ENCODE measurements at regions not wholly inside any gene's neighbourhood (a gene's known extent, or its start where the extent isn't known, plus 50 kb on each side); places are given as distances from the start of the nearest gene placed in this dataset.
A peak's percentile ranks its signal among the peaks of the same experiment; 100 is the strongest.

DNA sequence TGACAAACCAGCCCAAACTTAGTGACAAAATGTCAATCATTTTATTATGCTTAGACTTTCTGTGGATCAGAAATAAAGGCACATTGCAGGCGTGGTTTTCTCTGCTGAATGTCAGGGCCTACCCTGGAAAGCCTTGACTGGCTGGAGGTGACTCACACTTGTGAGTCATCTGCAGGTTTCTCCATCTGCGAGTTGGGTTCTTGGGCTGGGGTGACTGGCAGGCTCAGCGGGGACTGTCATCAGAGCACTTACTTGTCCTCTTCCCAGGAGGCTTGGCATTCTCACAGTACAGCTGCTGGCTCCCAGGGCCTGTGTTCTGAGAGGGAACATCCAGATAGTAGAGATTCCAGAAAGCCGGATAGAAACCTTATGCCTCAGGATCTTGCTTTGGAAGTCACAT, 153.8 kb upstream of the AGA start:
- Histone ChIP-seq H3K4me3 (no peak overlapping the region), H3K36me3 (replicated peaks in 1 of 2; ENCODE audit: insufficient read depth in 1 of 2, low read depth in 2 of 2) (no peaks in the 10 kb centered on the region), H3K4me1 (peaks cover 4% of the 10 kb centered on the region), H3K27me3 (no peaks in the 10 kb centered on the region), H3K9me3 (no peaks in the 10 kb centered on the region), H3K27ac (peak overlapping the region in 1 of 4 donors; percentile 32)
- intact Hi-C loops (cut with DNase I) = no loop called here
- ATAC-seq (peak; percentile 88), DNase-seq (peak; percentile 15 to 89 (median 47))
- no peak for TF ChIP-seq POLR2A (IDR thresholded peaks at IDR 0.05)
- TF ChIP-seq, protein P1, sequence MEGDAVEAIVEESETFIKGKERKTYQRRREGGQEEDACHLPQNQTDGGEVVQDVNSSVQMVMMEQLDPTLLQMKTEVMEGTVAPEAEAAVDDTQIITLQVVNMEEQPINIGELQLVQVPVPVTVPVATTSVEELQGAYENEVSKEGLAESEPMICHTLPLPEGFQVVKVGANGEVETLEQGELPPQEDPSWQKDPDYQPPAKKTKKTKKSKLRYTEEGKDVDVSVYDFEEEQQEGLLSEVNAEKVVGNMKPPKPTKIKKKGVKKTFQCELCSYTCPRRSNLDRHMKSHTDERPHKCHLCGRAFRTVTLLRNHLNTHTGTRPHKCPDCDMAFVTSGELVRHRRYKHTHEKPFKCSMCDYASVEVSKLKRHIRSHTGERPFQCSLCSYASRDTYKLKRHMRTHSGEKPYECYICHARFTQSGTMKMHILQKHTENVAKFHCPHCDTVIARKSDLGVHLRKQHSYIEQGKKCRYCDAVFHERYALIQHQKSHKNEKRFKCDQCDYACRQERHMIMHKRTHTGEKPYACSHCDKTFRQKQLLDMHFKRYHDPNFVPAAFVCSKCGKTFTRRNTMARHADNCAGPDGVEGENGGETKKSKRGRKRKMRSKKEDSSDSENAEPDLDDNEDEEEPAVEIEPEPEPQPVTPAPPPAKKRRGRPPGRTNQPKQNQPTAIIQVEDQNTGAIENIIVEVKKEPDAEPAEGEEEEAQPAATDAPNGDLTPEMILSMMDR (IDR thresholded peaks at IDR 0.05) = no peak
- WGBS, 2 donors = 33 to 69% methylated on average over 4 of the region's 4 CpGs

- TF ChIP-seq, protein P1 (IDR thresholded peaks at IDR 0.05) = no peak
- TF ChIP-seq POLR2A (IDR thresholded peaks at IDR 0.05) = no peak
- Histone ChIP-seq H3K4me3 (no peak overlapping the region), H3K27ac (no peak overlapping the region), H3K9me3 (no peaks in the 10 kb centered on the region), H3K36me3 (replicated peaks in 1 of 2; ENCODE audit: insufficient read depth in 1 of 2, low read depth in 2 of 2) (no peaks in the 10 kb centered on the region), H3K27me3 (no peaks in the 10 kb centered on the region), H3K4me1 (peaks cover 4% of the 10 kb centered on the region)
- DNase-seq = no peak
- intact Hi-C loops (cut with DNase I) = no loop called here
- WGBS, 2 donors = 90 to 91% methylated on average over 7 of the region's 7 CpGs
- ATAC-seq = no peak
These were observed 154.8 kb upstream of the AGA start for GRCh38 chr4:177596991-177597390.

GRCh38 chr4:177605252-177605651, 163.0 kb upstream of the AGA start:
- 27 to 36% methylated on average over 1 of the region's 1 CpG for WGBS, 2 donors

DNA sequence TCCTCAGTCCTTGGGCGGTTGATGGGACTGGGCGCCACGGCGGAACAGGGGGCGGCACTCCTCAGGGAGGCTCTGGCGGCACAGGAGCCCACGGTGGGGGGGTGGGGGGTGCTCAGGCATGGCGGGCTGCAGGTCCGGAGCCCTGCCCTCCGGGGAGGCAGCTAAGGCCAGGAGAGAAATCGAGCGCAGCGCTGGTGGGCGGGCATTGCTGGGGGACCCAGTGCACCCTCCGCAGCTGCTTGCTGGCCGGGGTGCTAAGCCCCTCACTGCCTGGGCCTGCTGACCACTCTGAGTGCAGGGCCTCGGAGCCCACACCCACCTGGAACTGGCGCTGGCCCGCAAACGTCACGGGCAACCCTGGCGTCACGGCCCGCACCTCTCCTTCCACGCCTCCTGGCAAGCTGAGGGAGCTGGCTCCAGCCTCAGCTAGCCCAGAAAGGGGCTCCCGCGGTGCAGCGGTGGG, 164.9 kb upstream of the AGA start:
- no peaks in the 10 kb centered on the region for H3K27me3 ChIP-seq
- intact Hi-C loops (cut with DNase I) = no loop called here
- no peaks in the 10 kb centered on the region for H3K36me3 ChIP-seq (replicated peaks in 1 of 2; ENCODE audit: insufficient read depth in 1 of 2, low read depth in 2 of 2)
- H3K4me3 ChIP-seq = no peak overlapping the region
- WGBS, 2 donors = 96 to 97% methylated on average over 20 to 22 of the region's 28 CpGs
- peaks cover 7% of the 10 kb centered on the region for H3K4me1 ChIP-seq
- TF ChIP-seq POLR2A (IDR thresholded peaks at IDR 0.05) = no peak
- TF ChIP-seq, protein P1 (IDR thresholded peaks at IDR 0.05) = no peak
- DNase-seq (no peak), ATAC-seq (no peak)
- H3K27ac ChIP-seq = no peak overlapping the region
- H3K9me3 ChIP-seq = no peaks in the 10 kb centered on the region

More at GRCh38 chr4:177605252-177605651, 163.0 kb upstream of the AGA start:
- Histone ChIP-seq H3K4me1 (no peaks in the 10 kb centered on the region), H3K36me3 (replicated peaks in 1 of 2; ENCODE audit: insufficient read depth in 1 of 2, low read depth in 2 of 2) (no peaks in the 10 kb centered on the region), H3K9me3 (no peaks in the 10 kb centered on the region), H3K27ac (no peak overlapping the region), H3K27me3 (no peaks in the 10 kb centered on the region), H3K4me3 (no peak overlapping the region)
- no peak for ATAC-seq
- intact Hi-C loops (cut with DNase I) = no loop called here
- no peak for DNase-seq
- no peak for TF ChIP-seq POLR2A (IDR thresholded peaks at IDR 0.05)
- TF ChIP-seq, protein P1 (IDR thresholded peaks at IDR 0.05) = no peak

- Histone ChIP-seq H3K36me3 (replicated peaks in 1 of 2; ENCODE audit: insufficient read depth in 1 of 2, low read depth in 2 of 2) (no peaks in the 10 kb centered on the region), H3K27me3 (no peaks in the 10 kb centered on the region), H3K4me3 (no peak overlapping the region), H3K27ac (peak overlapping the region in 3 of 4 donors; percentile 41 to 64 (median 55)), H3K9me3 (no peaks in the 10 kb centered on the region), H3K4me1 (peaks cover 19% of the 10 kb centered on the region)
- no peak for TF ChIP-seq POLR2A (IDR thresholded peaks at IDR 0.05)
- TF ChIP-seq, protein P1 (IDR thresholded peaks at IDR 0.05) = no peak
- intact Hi-C loops (cut with DNase I) = no loop called here
- 7 to 21% methylated on average over 5 of the region's 5 CpGs for WGBS, 2 donors
- ATAC-seq = peak; percentile 84
- DNase-seq = peak in 1 of 4 donors; percentile 12
These were observed 169.9 kb upstream of the AGA start for GRCh38 chr4:177611974-177612664.
